Amygdala (tissue), 56 donors: ENCODE measurements at regions not wholly inside any gene's neighbourhood (a gene's known extent, or its start where the extent isn't known, plus 50 kb on each side); places are given as distances from the start of the nearest gene placed in this dataset.

ENCODE experiments used
- DNase-seq, 56 donors: peaks; one replicate each; lab custom pipeline; 2025; lab: John Stamatoyannopoulos, UW

DNA sequence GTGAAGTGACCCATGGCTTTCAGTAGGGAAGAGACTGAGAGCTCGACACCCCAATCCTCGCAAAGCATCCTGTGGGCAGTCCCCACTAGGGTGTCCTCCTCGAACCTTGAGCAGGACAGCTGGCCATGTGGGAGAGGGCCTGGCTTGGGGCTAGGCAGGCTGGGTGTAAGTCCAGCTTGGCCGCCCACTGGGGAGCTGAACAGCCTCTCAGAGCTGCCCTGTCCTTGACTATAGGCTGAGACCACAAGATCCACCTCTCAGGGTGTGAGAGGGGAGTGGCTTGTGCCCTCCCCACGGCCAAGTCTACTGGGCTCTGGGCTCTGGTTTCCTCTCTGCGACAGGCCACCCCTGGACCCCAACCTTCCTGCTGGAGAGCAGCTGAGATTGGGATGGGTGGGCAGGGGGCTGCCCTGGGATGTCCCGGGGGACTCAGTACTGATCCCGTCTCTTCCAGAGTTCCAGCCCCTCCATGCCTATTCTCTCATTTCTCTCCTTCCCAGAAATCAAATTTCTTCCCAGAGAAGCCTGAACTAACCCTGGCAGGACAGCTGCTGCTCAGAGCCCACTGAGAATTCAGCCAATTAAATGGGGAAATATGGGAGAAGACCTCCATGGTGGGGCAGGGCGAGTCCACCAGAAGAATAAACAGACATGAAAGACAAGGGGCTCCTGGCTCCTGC lies 282.9 kb downstream of the PTPRU start:
- no peak for DNase-seq

DNA sequence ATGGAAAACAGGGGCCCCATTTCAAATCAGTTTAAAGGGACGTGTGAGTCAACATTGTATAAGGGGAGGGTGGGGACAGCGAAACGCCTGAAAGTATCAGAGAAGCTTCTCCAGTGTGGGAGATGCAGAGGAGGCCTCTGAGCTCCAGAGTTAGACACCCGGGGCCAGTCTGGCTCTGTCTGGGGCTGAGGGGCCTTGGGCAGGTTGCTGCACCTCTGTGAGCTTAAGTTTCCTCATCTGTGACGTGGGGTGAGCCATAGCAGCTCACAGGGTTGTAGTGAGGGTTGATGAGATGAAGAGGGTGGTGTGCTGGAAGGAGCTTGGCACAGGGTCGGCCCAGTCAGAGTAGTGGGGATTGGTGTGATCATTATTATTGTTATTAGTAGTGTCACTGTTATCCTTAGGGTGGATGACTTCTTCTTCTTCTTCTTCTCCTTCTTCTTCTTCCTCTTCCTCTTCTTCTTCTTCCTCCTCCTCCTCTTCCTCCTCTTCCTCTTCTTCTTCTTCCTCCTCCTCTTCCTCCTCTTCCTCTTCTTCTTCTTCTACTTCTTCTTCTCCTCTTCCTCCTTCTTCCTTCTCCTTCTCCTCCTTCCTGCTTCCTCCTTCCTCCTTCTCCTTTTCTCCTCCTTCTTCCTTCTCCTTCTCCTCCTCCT lies 282.0 kb downstream of the PTPRU start:
- DNase-seq = no peak

DNA sequence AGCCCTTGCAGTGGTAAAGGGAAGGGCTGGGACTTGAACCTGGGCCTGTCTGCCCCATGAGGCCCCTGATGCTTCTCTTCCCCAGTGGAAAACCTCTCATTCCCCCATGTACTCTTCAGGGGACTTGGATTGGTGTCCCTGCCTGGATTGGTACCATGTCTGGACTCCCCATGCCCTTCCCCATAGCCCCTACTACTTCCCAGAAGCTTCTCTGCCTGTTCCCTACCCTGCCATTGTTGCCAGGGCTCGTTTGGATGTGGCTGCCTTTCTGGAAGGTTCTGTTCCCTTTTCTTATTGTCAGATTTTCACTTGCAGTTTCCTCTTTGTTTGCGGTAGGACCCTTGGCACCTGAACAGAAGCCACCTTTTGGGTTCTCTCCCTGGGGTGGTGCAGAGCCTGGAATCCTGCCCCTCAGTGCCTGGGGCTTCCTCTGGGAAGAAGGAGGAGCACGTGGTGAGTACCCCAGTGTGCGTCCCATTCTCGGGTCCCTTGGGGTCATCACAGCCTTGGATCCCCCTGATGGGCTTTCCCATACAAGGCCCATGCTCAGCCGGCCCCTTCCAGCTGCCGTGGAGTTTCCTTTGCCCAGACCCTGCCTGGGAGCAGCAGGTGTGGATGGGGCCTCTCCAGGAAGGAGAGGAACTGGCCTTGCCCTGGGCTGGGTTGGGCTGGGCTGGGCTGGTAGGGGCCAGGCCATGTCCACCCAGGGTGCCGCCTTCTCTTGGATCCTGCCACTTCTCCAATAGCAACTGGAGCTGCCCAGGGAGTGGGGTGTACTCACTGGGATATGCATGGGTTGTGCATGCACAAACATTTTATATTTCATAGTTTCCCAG lies 281.1 kb downstream of the PTPRU start:
- no peak for DNase-seq

DNA sequence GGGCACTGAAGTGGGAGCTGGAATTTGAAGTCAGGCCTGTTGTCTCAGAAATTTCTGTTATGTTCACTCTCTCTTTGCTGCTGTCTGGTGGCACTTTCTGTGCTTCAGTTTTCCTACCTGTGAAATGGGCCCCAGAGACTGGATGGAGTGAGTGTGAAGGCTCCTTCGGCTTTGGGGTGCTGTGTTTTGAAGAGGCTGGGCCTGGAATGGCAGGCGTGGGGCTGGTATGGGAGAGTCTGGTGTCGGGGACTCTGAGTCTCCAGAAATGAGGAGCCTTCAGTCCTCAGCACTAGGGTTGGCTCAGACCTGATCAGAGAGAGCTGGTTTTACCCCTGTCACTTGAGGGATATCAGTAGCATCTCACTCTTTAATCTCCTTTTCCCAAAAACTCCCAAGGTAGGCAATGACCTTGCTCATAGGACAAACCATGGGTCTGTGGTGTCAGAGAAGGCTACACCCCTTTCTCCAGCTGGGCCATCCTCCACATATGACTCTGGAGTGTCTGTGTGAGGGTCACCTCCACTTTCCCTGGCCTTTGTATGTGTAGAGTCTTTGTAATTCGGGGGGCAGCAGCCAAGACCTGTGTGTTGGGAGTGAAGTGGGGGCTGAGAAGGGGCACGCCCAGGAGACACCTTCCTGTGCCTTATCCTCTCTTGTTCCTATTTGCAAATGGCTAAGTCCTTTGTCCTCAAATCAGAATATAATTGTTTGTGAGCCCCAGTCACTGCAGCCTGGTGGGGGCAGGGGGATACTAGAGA lies 279.9 kb downstream of the PTPRU start:
- DNase-seq = no peak

DNA sequence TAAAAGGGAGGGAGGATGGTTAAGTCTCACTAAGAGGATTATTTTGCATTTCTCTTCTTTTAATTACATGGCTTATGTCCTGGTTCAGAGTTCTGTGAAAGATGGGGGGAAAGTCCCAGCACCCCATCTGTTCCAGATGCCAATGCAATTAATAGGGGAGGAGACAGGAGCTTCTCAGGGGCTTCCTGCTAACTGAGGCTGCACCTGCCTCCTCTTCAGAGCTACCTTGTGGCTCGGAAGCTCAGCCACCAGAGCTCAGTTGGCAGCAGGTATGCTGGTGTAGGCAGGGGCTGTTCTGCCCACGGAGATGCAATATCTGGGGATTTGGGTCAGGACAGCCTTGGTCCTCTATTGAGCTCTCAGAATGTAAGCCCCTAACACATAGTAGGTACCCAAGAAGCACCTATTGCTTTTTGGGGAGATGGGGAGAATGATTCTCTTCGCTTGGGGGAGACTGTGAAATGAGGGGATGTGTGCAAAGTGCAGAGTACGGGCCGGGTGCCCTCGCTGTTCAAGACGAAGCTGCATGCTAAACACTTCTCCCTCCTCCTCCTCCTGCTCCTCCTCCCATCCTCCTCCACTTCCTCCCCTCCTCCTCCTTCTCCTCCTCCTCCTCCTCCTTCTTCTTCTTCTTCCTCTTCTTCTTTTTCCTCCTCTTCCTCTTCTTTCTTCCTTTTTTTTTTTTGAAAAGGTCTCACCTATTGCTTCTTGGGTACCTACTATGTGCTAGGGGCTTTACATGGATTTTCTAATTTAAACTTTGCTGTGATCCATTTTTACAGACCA lies 279.0 kb downstream of the PTPRU start:
- DNase-seq = no peak

DNA sequence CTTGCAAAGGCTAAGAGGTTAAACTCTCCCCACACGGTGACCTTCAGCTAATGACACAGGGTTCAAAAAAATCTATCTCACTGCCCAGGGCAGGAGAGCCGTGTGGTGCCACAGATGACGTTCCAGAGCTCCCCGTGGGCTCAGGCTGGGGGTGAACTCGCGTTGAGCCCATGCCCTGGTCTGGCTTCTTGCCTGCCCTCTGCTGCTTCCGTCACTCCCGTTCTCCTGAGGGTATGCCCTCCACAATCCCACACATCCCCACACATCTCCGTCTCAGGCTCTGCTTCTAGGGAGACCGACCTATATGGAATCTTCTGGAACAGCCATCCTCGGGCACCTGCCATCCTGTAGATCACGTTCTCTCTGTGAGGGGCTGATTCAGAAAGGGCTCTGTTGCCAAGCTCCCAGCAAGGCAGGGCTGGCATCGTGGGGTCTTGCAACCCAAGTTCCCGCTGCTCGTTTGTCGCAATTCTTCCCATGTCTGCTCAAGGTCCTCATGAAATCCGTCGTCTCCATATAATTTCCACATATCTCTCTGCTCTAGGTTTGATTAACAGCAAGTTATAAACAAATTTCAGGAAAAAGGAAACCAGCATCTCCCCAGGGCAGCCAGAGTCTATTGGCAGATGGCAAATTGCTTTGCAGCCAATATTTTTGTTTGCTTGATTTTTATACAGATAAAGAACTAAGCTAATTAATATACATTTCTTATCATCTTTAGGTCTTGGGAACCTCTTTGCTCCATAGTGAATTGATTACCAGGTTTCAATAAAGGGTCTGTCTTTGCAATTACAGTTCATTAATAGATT lies 278.2 kb downstream of the PTPRU start:
- DNase-seq = no peak

DNA sequence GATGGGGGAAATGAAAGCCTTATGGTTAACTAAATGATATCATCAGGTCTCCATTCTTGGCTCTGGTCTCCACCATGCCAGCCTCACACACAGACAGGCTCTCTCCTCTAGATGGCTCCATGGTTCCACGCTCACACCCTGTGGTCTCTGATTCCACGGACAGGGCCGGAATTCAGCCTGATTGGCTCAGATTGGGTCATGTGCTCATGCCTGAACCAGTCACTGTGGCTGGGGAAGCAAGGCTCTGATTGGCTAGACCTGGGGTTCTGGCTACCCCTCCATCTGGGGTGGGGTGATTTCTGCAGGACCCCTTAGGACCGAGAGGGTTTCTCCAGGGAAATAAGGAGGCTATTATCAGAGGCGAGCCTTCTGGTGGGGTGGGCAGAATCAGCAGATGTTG lies 277.0 kb downstream of the PTPRU start:
- DNase-seq = peak in 20 of 56 donors; percentile 2 to 60 (median 23)

DNA sequence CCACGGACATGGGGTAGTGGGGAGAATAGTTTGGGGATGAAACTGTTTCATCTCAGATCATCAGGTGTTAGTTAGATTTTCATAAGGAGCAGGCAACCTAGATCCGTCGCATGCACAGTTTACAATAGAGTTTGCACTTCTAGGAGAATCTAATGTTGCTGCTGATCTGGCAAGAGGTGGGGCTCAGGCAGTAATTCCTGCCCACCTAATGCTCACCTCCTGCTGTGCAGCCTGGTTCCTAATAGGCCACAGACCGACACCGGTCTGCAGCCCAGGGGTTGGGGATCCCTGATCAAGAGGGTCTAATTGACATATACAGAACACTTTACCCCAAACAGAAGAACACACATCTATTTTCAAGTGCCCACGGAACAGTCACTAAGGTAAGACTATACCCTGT lies 275.1 kb downstream of the PTPRU start:
- no peak for DNase-seq

DNA sequence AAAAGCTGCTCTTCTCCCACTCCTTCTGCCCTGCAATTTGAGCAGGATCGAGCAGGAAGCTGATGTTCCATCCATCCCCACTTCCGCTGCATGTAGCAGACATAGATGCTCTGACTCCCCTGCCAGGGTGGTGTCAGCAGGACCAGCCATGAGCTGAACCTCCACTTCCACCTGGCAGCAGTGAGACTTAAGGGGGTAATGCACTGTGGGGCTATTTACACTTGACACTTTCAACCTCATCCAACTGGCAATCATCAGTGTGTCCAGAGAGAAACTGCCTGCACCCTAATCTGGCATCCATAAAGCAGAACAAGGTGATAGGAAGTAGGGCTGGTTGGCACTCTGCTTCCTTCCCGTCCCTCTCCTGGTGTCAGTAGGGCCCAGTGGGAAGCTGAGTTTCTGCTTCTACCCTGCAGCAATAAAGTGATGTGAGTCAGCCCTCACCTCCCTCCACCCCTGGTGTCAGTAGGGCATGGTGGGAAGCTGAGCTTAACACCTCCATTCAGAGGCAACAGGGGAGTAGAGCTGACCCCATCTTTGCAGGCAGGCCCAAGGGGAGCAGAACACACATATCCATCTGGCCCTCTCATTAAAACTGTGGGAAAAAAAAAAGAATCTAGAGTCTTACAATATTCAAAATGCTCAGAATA lies 272.3 kb downstream of the PTPRU start:
- no peak for DNase-seq

DNA sequence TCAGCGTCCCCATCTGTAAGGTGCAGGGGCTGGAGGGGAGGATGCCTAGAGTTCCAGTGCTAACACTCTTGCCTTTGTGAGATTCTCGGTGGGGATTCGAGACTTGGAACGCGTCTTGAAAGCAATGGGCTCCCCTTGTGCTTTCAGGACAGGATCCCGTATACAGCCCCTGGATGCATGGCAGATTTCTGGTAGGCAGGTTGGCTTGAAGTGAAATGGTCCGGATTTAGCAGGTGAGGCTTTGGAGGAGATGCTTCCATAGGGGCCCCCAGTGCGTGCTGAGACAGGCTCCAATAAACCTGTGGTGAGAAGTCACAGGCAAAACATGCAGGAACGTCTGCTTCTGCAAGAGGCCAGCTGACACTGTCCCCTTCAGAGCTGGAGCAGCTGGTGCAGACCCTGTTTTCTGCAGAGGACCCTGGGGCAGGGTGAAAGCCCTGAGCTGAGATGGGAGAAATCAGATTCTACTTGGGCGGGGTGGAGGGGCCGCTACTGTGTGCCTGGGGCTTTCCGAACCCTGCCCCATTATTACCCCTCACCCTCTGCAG lies 270.4 kb downstream of the PTPRU start:
- DNase-seq = no peak

DNA sequence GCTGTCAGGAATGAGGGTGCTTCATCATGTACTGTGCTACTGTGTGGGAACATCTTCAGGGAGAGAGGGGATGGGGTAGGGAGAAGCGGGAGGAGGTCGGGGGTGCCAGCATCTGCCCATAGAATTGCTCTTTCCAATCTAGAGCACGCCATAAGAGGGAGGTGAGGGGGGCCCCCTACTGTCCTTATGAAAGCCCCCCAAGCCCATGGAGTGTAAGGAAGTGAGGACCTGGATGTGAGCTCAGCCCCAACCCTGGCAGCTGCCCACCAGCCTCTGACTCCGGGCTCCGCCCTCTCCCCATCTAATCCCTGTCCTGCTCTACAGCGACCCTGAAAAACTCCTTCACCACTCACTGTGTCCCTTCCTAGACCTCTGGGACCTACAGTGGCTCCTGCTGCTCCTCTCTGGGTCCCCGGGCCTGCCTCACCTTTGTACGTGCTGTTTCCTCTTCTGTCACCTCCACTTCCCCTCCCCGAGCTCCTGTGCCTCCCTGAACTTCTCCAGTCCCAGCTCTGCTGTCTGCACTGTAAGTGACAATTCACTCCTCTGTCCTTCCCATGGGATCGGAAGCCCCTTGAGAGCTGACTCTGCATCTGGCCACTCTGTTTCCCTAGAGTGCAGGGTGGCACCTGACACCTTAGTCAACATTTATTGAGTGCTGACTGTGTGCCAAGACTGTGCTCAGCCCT lies 269.4 kb downstream of the PTPRU start:
- DNase-seq = no peak

DNA sequence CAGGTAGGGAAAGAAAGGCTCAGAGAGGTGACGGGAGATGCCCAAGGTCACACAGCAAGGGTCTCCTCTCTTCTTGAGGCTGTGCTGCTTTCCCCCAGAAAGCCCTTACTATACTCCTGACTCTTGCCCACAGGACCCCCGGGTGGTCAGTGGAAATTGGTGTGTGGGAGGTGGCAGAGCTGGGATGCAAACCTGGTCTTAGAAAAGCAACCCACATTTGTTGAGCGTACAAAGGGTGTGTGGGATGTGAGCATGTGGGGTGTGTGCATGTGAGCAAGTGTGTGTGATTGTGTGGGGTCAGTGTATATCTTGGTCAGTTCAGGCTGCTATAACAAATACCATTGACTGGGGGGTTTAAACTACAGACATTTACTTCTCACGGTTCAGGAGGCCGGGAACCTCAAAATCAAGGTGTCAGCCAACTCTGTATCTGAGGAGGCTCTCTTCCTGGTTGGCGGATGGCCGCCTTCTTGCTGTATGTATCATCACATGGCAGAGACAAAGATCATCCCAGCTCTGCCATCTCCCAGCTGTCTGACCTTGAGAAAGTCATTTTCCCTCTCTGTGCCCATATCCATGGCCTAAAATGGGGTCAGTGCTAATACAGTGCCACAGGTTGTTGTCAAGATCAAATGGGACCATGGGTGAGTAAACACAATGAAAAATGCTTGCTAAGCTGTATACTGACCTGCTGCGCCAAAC lies 268.5 kb downstream of the PTPRU start:
- DNase-seq = no peak

DNA sequence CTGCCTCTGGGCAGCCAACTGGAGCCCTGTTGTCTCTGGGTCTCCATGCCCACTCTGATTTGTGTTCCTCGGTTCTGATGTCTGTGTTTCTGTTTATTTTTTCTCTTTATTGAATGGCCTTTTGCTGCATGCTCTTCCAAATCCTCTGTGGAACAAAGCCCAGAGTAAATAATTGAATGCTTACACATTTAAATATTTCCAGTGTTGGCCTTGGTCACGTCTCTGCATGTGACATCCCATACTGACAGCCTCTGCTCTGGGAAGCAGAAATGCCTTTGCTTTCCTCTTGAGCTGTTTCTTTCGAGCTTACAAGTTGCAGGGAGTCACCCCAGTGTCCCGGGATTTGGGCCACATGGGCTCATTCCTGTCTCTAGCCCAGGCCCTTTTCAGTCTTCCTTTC lies 267.9 kb downstream of the PTPRU start:
- DNase-seq = no peak

DNA sequence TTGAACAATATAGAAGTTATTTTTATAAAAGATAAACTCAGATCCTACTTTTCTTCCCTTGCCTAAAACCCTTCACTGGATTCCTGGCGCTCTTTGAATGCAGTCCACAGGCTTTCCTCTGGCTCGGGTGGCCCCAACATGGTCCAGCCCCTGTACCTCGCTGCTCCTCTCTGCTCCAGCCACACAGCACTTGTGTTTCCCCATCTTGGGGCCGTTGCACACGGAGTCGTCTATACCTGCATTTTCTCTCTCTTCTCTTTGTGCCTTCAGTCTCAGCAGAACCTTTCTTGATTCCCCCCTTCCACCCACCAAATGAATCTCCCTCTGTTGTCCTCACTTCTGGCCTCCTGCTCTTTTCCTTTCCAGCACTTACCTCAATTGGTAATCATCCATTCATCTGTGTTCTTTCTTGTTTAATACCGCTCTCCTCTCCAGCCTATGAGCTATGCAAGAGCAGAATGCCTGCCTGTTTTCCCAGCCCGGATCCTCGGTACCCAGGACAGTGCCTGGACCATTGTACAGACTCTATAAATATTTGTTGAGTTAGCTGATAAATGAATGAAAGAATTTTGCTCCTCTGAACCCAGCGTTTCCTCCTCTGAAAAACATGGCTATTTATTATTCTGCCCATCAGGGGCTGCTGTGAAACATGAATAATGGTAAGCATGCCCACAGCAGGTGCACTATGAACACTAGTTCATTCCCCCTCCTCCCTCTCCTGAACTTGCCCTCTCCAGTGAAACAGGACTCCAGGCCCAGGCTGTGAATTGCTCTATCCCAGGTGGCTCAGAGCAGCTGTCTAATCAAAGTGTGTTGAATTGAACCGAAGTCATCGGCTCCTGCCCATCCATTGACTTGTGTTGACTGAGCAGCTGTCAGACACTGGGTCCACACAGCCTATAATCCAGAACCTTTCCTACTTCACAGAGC lies 266.9 kb downstream of the PTPRU start:
- DNase-seq = no peak

DNA sequence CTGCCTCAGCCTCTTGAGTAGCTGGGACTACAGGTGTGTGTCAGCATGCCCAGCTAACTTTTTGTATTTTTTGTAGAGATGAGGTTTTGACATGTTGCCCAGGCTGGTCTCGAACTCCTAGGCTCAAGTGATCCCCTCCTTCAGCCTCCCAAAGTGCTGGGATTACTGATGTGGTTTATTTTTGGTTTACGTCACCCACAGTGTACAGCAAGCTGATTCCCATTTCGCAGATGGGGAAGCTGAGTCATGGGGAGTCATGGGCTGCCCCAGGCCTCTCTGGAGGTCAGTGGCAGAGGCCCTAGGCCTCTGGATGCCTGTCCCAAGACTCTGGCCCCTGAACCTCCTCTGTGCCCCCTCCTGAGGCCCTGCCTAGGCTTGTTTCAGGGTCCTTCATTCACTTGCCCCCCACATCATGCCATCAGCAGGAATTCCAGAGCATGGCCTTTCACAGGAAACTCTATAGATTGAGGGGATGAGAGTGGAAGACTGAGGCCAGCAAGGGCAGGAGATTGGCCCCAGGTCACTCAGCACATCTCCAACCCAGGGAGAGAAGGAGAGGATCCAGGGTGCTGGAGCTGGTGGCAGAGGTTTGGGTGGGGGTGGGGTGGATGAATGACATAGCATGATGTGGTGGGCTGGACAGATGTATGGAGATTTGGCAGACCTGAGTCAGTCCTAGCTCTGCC lies 266.0 kb downstream of the PTPRU start:
- DNase-seq = no peak
